Osteocyte (in vitro differentiated cells): ENCODE measurements at regions not wholly inside any gene's neighbourhood (a gene's known extent, or its start where the extent isn't known, plus 50 kb on each side); places are given as distances from the start of the nearest gene placed in this dataset.

ENCODE experiments used
- DNase-seq: peaks from one replicate; pipeline ENCODE4 v3.0.0; 2021; ENCODE audit warnings: mixed read lengths; ENCODE audit not compliant: unreplicated experiment; ENCODE audit errors: extremely low spot score
- H3K27ac Mint-ChIP-seq: one replicate; pipeline ENCODE4 v1.8.0; 2021; ENCODE audit warnings: mild to moderate bottlenecking, mixed read lengths; ENCODE audit not compliant: unreplicated experiment
- H3K27me3 Mint-ChIP-seq: one replicate; pipeline ENCODE4 v1.8.0; 2021; ENCODE audit warnings: mixed read lengths; ENCODE audit not compliant: unreplicated experiment
- H3K36me3 Mint-ChIP-seq: one replicate; pipeline ENCODE4 v1.8.0; 2021; ENCODE audit warnings: mixed read lengths; ENCODE audit not compliant: unreplicated experiment
- H3K4me1 Mint-ChIP-seq: one replicate; pipeline ENCODE4 v1.8.0; 2021; ENCODE audit warnings: mixed read lengths; ENCODE audit not compliant: unreplicated experiment
- H3K4me3 Mint-ChIP-seq: one replicate; pipeline ENCODE4 v1.8.0; 2021; ENCODE audit warnings: mild to moderate bottlenecking, moderate library complexity, mixed read lengths; ENCODE audit not compliant: unreplicated experiment
- H3K9me3 Mint-ChIP-seq: one replicate; pipeline ENCODE4 v1.8.0; 2021; ENCODE audit warnings: mixed read lengths; ENCODE audit not compliant: unreplicated experiment
- TF ChIP-seq, protein P1 (sequence below): fragments of 200-600 bp; sonication (generic); IDR thresholded peaks from 2 replicates; pipeline ENCODE4 v1.5.0; 2021; ENCODE audit warnings: antibody characterized with exemption, mild to moderate bottlenecking, moderate library complexity

DNA sequence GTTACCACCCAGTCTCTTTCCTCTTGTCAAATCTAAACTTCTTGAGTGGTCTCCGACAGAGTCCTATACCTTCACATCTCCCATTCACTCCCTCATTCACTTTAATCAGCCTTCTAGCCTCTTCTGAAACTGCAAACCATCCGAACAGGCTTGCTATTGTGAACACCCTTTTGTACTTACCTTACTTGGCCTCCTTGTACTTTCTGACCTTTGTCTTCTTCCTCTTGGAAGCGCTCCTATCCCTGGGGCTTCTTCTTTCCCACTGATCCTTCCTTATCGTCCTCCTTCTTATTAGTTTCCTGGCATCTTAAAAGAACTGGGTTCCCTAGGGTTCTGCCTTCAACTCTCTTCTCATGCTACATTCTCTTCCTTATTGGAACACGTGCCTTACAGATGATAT, 76.9 kb upstream of the HIF1A start:
- Mint-ChIP-seq H3K36me3 (peaks cover 2% of the 10 kb centered on the region), H3K27me3 (no peaks in the 10 kb centered on the region), H3K4me1 (peaks cover 29% of the 10 kb centered on the region), H3K4me3 (no peak overlapping the region), H3K9me3 (no peaks in the 10 kb centered on the region), H3K27ac (no peak overlapping the region)
- DNase-seq, result no peak
- TF ChIP-seq, protein P1, sequence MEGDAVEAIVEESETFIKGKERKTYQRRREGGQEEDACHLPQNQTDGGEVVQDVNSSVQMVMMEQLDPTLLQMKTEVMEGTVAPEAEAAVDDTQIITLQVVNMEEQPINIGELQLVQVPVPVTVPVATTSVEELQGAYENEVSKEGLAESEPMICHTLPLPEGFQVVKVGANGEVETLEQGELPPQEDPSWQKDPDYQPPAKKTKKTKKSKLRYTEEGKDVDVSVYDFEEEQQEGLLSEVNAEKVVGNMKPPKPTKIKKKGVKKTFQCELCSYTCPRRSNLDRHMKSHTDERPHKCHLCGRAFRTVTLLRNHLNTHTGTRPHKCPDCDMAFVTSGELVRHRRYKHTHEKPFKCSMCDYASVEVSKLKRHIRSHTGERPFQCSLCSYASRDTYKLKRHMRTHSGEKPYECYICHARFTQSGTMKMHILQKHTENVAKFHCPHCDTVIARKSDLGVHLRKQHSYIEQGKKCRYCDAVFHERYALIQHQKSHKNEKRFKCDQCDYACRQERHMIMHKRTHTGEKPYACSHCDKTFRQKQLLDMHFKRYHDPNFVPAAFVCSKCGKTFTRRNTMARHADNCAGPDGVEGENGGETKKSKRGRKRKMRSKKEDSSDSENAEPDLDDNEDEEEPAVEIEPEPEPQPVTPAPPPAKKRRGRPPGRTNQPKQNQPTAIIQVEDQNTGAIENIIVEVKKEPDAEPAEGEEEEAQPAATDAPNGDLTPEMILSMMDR, result no peak

DNA sequence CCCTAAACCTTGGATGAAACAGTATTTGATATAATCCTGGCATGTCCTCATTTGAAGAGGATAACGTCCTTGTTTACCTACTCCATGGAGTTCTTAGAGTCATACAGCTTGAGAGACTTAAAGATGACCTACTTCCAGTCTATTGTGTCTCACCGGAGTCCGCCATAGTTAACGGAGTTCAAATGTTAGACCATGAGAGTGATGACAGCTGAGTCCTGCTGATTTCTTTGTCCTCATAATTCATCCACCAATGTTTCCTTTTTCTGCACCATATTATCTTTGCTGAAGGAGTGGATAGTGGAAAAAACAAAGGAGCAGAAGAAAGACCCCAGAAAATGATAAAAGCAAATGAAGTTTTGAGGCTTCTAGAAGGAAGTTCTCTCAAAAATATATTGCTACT, 75.8 kb upstream of the HIF1A start:
- Mint-ChIP-seq H3K27ac (no peak overlapping the region), H3K9me3 (no peaks in the 10 kb centered on the region), H3K27me3 (no peaks in the 10 kb centered on the region), H3K4me3 (no peak overlapping the region), H3K36me3 (peaks cover 2% of the 10 kb centered on the region), H3K4me1 (peaks cover 28% of the 10 kb centered on the region)
- no peak for DNase-seq
- TF ChIP-seq, protein P1, result no peak

DNA sequence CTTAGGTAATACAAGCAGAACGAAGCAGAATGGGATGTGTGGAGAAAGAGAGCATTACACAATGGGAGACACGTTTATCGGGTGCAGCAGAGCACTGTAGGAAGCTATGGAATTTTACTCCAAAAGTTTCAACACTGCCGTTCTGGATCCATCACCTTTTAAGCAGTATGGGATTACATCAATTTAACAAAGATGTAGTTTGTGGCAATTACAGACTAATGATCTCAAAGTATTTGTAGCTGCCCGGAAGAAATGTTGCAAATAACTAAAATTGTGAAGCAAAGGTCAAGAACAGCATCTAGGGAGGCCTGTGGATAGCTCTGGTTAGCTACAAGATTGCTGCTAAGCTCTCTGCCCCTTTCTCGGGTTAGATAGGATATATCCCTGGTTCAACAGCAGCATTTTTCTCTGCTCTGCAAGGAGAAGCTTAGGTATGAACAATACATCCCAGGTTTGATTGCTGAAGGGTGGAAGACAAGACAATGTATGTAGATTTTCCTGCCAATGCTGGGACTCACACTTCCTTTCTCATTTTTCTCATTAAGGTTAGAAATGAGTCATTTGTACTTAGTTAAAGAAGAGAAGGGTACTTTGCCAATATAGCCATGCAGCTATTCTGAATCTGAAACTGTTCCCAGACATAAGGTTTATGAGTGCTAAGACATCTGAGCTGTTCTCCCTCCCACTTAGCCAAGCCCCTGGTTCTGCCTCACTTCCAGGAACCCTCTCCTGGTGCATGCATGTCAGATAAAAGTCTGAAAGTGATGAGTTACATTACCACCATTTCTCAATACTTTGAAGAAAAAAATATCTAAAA, 75.0 kb upstream of the HIF1A start:
- Mint-ChIP-seq H3K27me3 (no peaks in the 10 kb centered on the region), H3K4me3 (no peak overlapping the region), H3K4me1 (peaks cover 30% of the 10 kb centered on the region), H3K27ac (peak overlapping the region; percentile 4), H3K9me3 (no peaks in the 10 kb centered on the region), H3K36me3 (peaks cover 2% of the 10 kb centered on the region)
- no peak for DNase-seq
- TF ChIP-seq, protein P1, result no peak

DNA sequence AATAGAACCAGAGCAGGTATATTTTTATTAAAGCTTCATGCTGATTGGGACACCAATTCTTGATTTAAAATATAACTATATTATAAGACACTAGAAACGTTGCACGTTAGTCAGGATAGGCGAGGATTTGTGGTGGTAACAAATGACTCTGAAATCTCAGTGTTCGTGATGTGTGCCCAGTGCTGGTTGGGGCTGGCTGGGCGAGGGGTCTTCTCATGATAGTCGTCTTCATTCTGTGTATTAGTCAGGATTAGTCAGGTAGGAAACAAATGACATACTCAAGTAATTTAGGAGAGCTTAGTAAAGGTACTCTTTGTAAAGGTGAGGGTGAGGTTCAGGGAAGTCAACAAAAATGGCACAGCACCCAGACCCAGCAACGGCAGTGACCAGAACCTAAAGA, 73.9 kb upstream of the HIF1A start:
- H3K27ac Mint-ChIP-seq, result no peak overlapping the region
- no peak for DNase-seq
- H3K9me3 Mint-ChIP-seq, result no peaks in the 10 kb centered on the region
- H3K4me1 Mint-ChIP-seq, result peaks cover 19% of the 10 kb centered on the region
- H3K4me3 Mint-ChIP-seq, result no peak overlapping the region
- TF ChIP-seq, protein P1, result no peak
- no peaks in the 10 kb centered on the region for H3K27me3 Mint-ChIP-seq
- H3K36me3 Mint-ChIP-seq, result peaks cover 2% of the 10 kb centered on the region

DNA sequence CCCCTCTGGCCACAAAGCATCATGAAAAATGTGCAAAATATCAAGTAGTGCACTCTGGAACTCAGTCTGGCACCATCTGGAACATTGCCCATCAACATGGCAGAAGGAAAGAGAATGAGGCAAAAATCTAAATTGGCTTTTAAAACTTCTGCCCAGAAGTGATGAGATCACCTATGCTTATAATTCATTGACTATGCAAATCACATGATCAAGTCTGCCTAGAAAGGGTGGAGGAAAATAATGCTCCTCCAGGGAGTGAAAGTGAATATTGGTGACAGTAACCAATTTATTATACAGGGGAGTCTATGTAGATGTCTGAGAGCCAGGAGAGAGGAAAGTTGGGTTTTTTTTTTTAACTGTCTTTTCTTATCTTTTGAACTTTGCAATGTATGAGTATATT, 73.3 kb upstream of the HIF1A start:
- no peak for DNase-seq
- no peak overlapping the region for H3K4me3 Mint-ChIP-seq
- TF ChIP-seq, protein P1, result no peak
- H3K36me3 Mint-ChIP-seq, result peaks cover 2% of the 10 kb centered on the region
- no peak overlapping the region for H3K27ac Mint-ChIP-seq
- H3K4me1 Mint-ChIP-seq, result peaks cover 15% of the 10 kb centered on the region
- H3K27me3 Mint-ChIP-seq, result no peaks in the 10 kb centered on the region
- H3K9me3 Mint-ChIP-seq, result no peaks in the 10 kb centered on the region
